Endothelial cell of umbilical vein (primary cell): ENCODE measurements at regions not wholly inside any gene's neighbourhood (a gene's known extent, or its start where the extent isn't known, plus 50 kb on each side); places are given as distances from the start of the nearest gene placed in this dataset.

Experiments
- BruUV-seq: library from RNA; stranded (reverse); fragments of 400-500 nt; replicated peaks from 2 replicates; lab custom pipeline; 2021; lab: Mats Ljungman, UMichigan
- CTCF ChIA-PET: fragments of 300-600, 350-600 bp; sonication (Branson Sonifier 250); formaldehyde crosslinking; loops from one replicate; lab custom pipeline; 2021; ENCODE audit warnings: antibody characterized with exemption, inconsistent platforms; lab: Charles Lee
- POLR2A ChIA-PET: fragments of 300-600, 350-600 bp; sonication (Branson Sonifier 250); formaldehyde crosslinking; loops from one replicate; lab custom pipeline; 2021; ENCODE audit warnings: antibody characterized with exemption, inconsistent platforms; lab: Charles Lee
- DNase-seq: peaks from one replicate; pipeline ENCODE4 v3.0.0-alpha.2; 2011; ENCODE audit warnings: low read depth, low spot score
- FAIRE-seq: peaks from 2 replicates; lab custom pipeline; 2011; peaks lifted over from hg19 to GRCh38; lab: Jason Lieb, UNC
- H2AFZ ChIP-seq: 2 replicates; pipeline ENCODE4 v1.6.0; 2012; ENCODE audit warnings: low read depth, low read length, control low read depth, inconsistent platforms
- H3K27ac ChIP-seq: 2 replicates; pipeline ENCODE4 v1.5.1; 2011; ENCODE audit warnings: low read depth, mild to moderate bottlenecking, control low read depth, low read length, moderate library complexity; ENCODE audit not compliant: insufficient read depth
- H3K27me3 ChIP-seq, 2 experiments: 2 replicates each; pipeline versions ENCODE4 v1.6.0 to v1.6.1; 2011; ENCODE audit warnings: low read length in 2 of 2, mixed read lengths in 1 of 2; ENCODE audit not compliant: control insufficient read depth in 2 of 2, insufficient read depth in 2 of 2
- H3K36me3 ChIP-seq, 2 experiments: 2 replicates in 1 of 2; 3 replicates in 1 of 2; pipeline ENCODE4 v1.5.1; 2011; ENCODE audit warnings: low read length in 2 of 2, mild to moderate bottlenecking in 1 of 2, moderate library complexity in 1 of 2; ENCODE audit not compliant: control insufficient read depth in 2 of 2, insufficient read depth in 2 of 2; ENCODE audit errors: extremely low read depth in 1 of 2
- H3K4me1 ChIP-seq: 3 replicates; pipeline ENCODE4 v1.5.1; 2011; ENCODE audit warnings: mild to moderate bottlenecking, low read length; ENCODE audit not compliant: control insufficient read depth, insufficient read depth; ENCODE audit errors: extremely low read depth
- H3K4me2 ChIP-seq: 2 replicates; pipeline ENCODE4 v1.6.1; 2011; ENCODE audit warnings: low read length, control low read depth, mixed read lengths; ENCODE audit not compliant: insufficient read depth
- H3K4me3 ChIP-seq, 3 experiments: fragments of 200-600 bp in 1 of 3; sonication (generic), shearing (Covaris generic) in 1 of 3; replicated peaks in 1 of 3; 2 replicates each; pipeline ENCODE4 v1.5.1; 2011 to 2016; ENCODE audit warnings: control low read depth in 3 of 3, low read length in 3 of 3, mild to moderate bottlenecking in 2 of 3, inconsistent platforms in 1 of 3, low read depth in 1 of 3, moderate library complexity in 1 of 3; ENCODE audit not compliant: insufficient read depth in 1 of 3
- H3K79me2 ChIP-seq: 2 replicates; pipeline ENCODE4 v1.6.0; 2012; ENCODE audit warnings: low read length, inconsistent platforms; ENCODE audit not compliant: control insufficient read depth, insufficient read depth
- H3K9ac ChIP-seq: replicated peaks from 2 replicates; pipeline ENCODE3; 2011; ENCODE audit warnings: low read length, control low read depth; ENCODE audit not compliant: insufficient read depth; ENCODE audit errors: extremely low read depth
- H3K9me1 ChIP-seq: replicated peaks from 3 replicates; pipeline ENCODE4 v1.6.0; 2011; ENCODE audit warnings: mild to moderate bottlenecking, low read length; ENCODE audit not compliant: control insufficient read depth, insufficient read depth; ENCODE audit errors: extremely low read depth
- H3K9me3 ChIP-seq: replicated peaks from 2 replicates; pipeline ENCODE4 v1.5.1; 2012; ENCODE audit warnings: low read length, inconsistent platforms; ENCODE audit not compliant: control insufficient read depth, insufficient read depth
- H4K20me1 ChIP-seq: replicated peaks from 2 replicates; pipeline ENCODE3; 2011; ENCODE audit warnings: mild to moderate bottlenecking, low read length; ENCODE audit not compliant: control insufficient read depth, insufficient read depth; ENCODE audit errors: extremely low read depth
- CTCF ChIP-seq, 2 donors: IDR thresholded peaks; 1 replicate in 1 of 2; 2 replicates in 1 of 2; pipeline ENCODE4 v1.5.1; 2011; ENCODE audit warnings: low read length in 2 of 2, mild to moderate bottlenecking in 2 of 2, moderate library complexity in 2 of 2, control low read depth in 1 of 2, inconsistent platforms in 1 of 2, low read depth in 1 of 2; ENCODE audit not compliant: insufficient read depth in 1 of 2; ENCODE audit errors: extremely low read depth in 1 of 2
- EZH2 ChIP-seq: IDR thresholded peaks from 2 replicates; pipeline ENCODE4 v1.6.1; 2012; ENCODE audit warnings: borderline replicate concordance, low read depth, mild to moderate bottlenecking, moderate library complexity, low read length, inconsistent platforms; ENCODE audit not compliant: severe bottlenecking
- FOS ChIP-seq: IDR thresholded peaks from 2 replicates; pipeline ENCODE4 v1.6.1; 2011; ENCODE audit warnings: mild to moderate bottlenecking, low read length, moderate library complexity, borderline replicate concordance; ENCODE audit not compliant: insufficient read depth
- GATA2 ChIP-seq: IDR thresholded peaks from 2 replicates; pipeline ENCODE4 v1.7.0; 2011; ENCODE audit warnings: low read depth, mild to moderate bottlenecking, moderate library complexity, mixed read lengths, low read length; ENCODE audit not compliant: insufficient read length, insufficient read depth
- JUN ChIP-seq: IDR thresholded peaks from 2 replicates; pipeline ENCODE4 v1.6.1; 2011; ENCODE audit warnings: borderline replicate concordance, low read depth; ENCODE audit not compliant: insufficient read length, insufficient read depth
- MAX ChIP-seq: IDR thresholded peaks from 2 replicates; pipeline ENCODE4 v1.6.1; 2011; ENCODE audit not compliant: insufficient read depth, insufficient read length
- MYC ChIP-seq: IDR thresholded peaks from one replicate; pipeline ENCODE4 v1.6.1; 2011; ENCODE audit warnings: mild to moderate bottlenecking, low read depth, low read length
- POLR2A ChIP-seq: IDR thresholded peaks from 2 replicates; pipeline ENCODE4 v1.6.1; 2012; ENCODE audit warnings: low read depth, mild to moderate bottlenecking, control low read depth, low read length
- POLR2AphosphoS5 ChIP-seq: IDR thresholded peaks from 2 replicates; pipeline ENCODE4 v1.6.1; 2012; ENCODE audit warnings: low read depth, mild to moderate bottlenecking, control low read depth, low read length, moderate library complexity; ENCODE audit not compliant: insufficient read depth
- dilution Hi-C: fragments of 300-500 bp; cut with MboI; formaldehyde crosslinking; loops from one replicate; pipeline ENCODE4 v1.15.0; 2019; ENCODE audit warnings: low sequenced_read_pairs; ENCODE audit not compliant: extremely low pct_ligation_motif_present
- intact Hi-C: fragments of 100-400 bp; cut with micrococcal nuclease; formaldehyde crosslinking; loops from one replicate; pipeline ENCODE4 v1.10.0; 2022

GRCh38 chr5:91307048-91307447, 76.1 kb downstream of the ARRDC3 start:
- Histone ChIP-seq H2AFZ (no peak overlapping the region), H3K4me2 (no peak overlapping the region), H3K9me3 (no peaks in the 10 kb centered on the region), H3K79me2 (no peaks in the 10 kb centered on the region), H3K9ac (no peak overlapping the region), H3K27ac (no peak overlapping the region), H3K9me1 (no peaks in the 10 kb centered on the region), H3K27me3 (no peaks in the 10 kb centered on the region), H4K20me1 (no peaks in the 10 kb centered on the region), H3K36me3 (no peaks in the 10 kb centered on the region), H3K4me1 (peaks cover 10% of the 10 kb centered on the region), H3K4me3 (no peak overlapping the region)
- ChIA-PET CTCF (interaction anchor here (1.3 kb wide), 1 partner anchor 375 kb away, joined by 3 read pairs; no protein-coding TSS in a partner anchor), POLR2A (no interaction called here)
- intact Hi-C loops: no loop called here
- no peak for FAIRE-seq
- no TSS peak for BruUV-seq
- TF ChIP-seq EZH2 (no peak), GATA2 (no peak), POLR2A (no peak), CTCF (IDR thresholded peaks at IDR 0.05; ENCODE audit: extremely low read depth in 1 of 2, insufficient read depth in 1 of 2, low read depth in 1 of 2, low read length in 2 of 2) (no peak), MAX (no peak), POLR2AphosphoS5 (no peak), MYC (no peak), JUN (no peak), FOS (no peak)
- dilution Hi-C loops: no loop called here
- no peak for DNase-seq
